Mucosa of gallbladder (tissue), 1 donor: ENCODE measurements at regions not wholly inside any gene's neighbourhood (a gene's known extent, or its start where the extent isn't known, plus 50 kb on each side); places are given as distances from the start of the nearest gene placed in this dataset.
A peak's percentile ranks its signal among the peaks of the same experiment; 100 is the strongest.

Source experiments
- DNase-seq: peaks from one replicate; pipeline ENCODE4 v3.0.0-alpha.2; 2020; ENCODE audit warnings: low spot score
- donor health status: DM: no; HTN: no; CAD: no.

- no peak for DNase-seq
These were observed 136.6 kb upstream of the TNC start for GRCh38 chr9:115254287-115255180.

GRCh38 chr9:115261656-115262081 lies 143.7 kb upstream of the TNC start:
- DNase-seq = no peak

- peak; percentile 93 for DNase-seq
These were observed 144.5 kb upstream of the TNC start for GRCh38 chr9:115262477-115262876.

- no peak for DNase-seq
These were observed 145.0 kb upstream of the TNC start for GRCh38 chr9:115262952-115263351.

- no peak for DNase-seq
These were observed 145.6 kb upstream of the TNC start for GRCh38 chr9:115263371-115264075.

GRCh38 chr9:115264313-115264712 lies 146.4 kb upstream of the TNC start:
- no peak for DNase-seq

- DNase-seq = no peak
These were observed 149.8 kb upstream of the TNC start for GRCh38 chr9:115267790-115268189.

- DNase-seq = peak; percentile 65
These were observed 157.8 kb upstream of the TNC start for GRCh38 chr9:115275753-115276152.

- no peak for DNase-seq
These were observed 158.7 kb upstream of the TNC start for GRCh38 chr9:115276621-115277020.

GRCh38 chr9:115277301-115277700 lies 159.3 kb upstream of the TNC start:
- DNase-seq = no peak

GRCh38 chr9:115278326-115279035 lies 160.5 kb upstream of the TNC start:
- DNase-seq = no peak

GRCh38 chr9:115283395-115283794 lies 165.4 kb upstream of the TNC start:
- no peak for DNase-seq

- DNase-seq = no peak
These were observed 167.9 kb upstream of the TNC start for GRCh38 chr9:115285836-115286235.

- DNase-seq = no peak
These were observed 168.5 kb upstream of the TNC start for GRCh38 chr9:115286411-115286810.

- DNase-seq = no peak
These were observed 171.8 kb upstream of the TNC start for GRCh38 chr9:115289757-115290208.

GRCh38 chr9:115291841-115292240 lies 173.9 kb upstream of the TNC start:
- peak; percentile 81 for DNase-seq

- DNase-seq = no peak
These were observed 174.8 kb upstream of the TNC start for GRCh38 chr9:115292584-115293279.

GRCh38 chr9:115295734-115296133 lies 177.8 kb upstream of the TNC start:
- no peak for DNase-seq

GRCh38 chr9:115296831-115297565 lies 179.0 kb upstream of the TNC start:
- no peak for DNase-seq

GRCh38 chr9:115300116-115300515 lies 182.2 kb upstream of the TNC start:
- DNase-seq = no peak

- DNase-seq = no peak
These were observed 182.9 kb upstream of the TNC start for GRCh38 chr9:115300874-115301273.
